ENCODE measurements at regions not wholly inside any gene's neighbourhood (a gene's known extent, or its start where the extent isn't known, plus 50 kb on each side); places are given as distances from the start of the nearest gene placed in this dataset.

DNA sequence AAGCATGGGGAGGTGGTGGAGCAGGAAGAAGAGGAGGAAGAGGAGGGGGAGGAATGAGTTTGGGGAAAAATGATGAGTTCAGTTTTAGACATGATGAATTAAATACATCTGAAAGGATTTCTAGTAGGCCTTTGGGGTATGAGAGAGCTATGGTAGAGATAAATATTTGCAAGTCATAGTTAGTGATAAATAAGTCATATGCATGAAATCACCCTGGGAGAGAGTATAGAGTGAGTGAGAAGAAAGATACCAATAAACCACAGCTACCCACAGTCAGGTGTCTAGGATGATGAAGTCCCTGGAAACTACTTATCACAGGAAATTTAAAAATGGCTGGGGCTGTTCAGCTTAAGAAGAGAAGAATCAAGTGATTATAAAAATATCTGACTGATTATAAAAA, 240.5 kb downstream of the RDH14 start:
- no peak for DNase-seq
- H3K27me3 ChIP-seq, result no peaks in the 10 kb centered on the region
- no peaks in the 10 kb centered on the region for H3K36me3 ChIP-seq

DNA sequence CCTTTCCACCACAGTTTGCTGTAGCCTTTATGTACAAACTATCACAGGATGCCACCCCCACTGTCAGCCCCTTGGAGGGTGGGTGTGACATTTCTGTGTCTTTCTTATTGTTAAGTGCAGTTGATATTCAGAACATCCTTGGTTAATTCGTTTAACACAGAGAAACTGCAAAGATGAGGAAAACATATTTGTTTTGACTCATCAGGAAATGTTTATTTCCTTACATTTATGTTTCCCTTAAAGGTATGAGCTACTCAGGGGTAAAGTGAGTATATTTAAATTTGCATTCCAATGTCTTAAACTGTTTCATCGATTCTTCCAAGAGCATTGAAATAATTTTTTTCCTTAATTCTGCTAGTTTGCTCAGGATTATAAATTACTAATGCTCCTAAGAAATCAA, 243.4 kb downstream of the RDH14 start:
- H3K9me3 ChIP-seq, result no peaks in the 10 kb centered on the region
- no peak overlapping the region for H3K4me3 ChIP-seq
- H3K27ac ChIP-seq, result no peak overlapping the region
- DNase-seq, result no peak
- H3K36me3 ChIP-seq, result no peaks in the 10 kb centered on the region
- TF ChIP-seq, protein P1, sequence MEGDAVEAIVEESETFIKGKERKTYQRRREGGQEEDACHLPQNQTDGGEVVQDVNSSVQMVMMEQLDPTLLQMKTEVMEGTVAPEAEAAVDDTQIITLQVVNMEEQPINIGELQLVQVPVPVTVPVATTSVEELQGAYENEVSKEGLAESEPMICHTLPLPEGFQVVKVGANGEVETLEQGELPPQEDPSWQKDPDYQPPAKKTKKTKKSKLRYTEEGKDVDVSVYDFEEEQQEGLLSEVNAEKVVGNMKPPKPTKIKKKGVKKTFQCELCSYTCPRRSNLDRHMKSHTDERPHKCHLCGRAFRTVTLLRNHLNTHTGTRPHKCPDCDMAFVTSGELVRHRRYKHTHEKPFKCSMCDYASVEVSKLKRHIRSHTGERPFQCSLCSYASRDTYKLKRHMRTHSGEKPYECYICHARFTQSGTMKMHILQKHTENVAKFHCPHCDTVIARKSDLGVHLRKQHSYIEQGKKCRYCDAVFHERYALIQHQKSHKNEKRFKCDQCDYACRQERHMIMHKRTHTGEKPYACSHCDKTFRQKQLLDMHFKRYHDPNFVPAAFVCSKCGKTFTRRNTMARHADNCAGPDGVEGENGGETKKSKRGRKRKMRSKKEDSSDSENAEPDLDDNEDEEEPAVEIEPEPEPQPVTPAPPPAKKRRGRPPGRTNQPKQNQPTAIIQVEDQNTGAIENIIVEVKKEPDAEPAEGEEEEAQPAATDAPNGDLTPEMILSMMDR (IDR thresholded peaks at IDR 0.05), result no peak
- no peak for TF ChIP-seq POLR2A (IDR thresholded peaks at IDR 0.05)
- H3K27me3 ChIP-seq, result no peaks in the 10 kb centered on the region
- H3K4me1 ChIP-seq, result no peaks in the 10 kb centered on the region

More for the DNA sequence above, 240.5 kb downstream of the RDH14 start:
- Histone ChIP-seq H3K4me1 (no peaks in the 10 kb centered on the region), H3K27ac (no peak overlapping the region), H3K9me3 (no peaks in the 10 kb centered on the region), H3K4me3 (no peak overlapping the region)
- TF ChIP-seq, protein P1 (IDR thresholded peaks at IDR 0.05), result no peak
- no peak for TF ChIP-seq POLR2A (IDR thresholded peaks at IDR 0.05)

DNA sequence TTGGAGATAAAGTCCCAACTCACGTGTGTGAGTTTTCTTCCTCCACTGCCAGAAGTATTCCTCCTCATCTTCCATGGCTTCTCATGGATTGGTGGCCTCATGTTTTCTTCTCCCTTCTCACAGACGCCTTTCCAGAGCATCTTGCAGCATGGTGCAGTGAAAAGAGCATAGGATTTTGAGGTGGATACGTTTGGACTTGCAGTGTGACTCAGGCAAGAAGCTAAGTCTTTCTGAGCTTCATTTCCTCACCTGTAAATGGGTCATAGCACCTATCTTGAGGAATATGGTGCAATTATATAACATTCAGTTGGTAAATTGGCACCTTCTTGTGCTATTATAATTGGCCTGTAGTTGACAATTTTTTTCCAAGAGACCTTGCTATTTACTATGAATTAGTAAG, 247.6 kb downstream of the RDH14 start:
- no peaks in the 10 kb centered on the region for H3K9me3 ChIP-seq
- H3K27ac ChIP-seq, result no peak overlapping the region
- TF ChIP-seq, protein P1 (IDR thresholded peaks at IDR 0.05), result no peak
- TF ChIP-seq POLR2A (IDR thresholded peaks at IDR 0.05), result no peak
- H3K36me3 ChIP-seq, result no peaks in the 10 kb centered on the region
- no peaks in the 10 kb centered on the region for H3K27me3 ChIP-seq
- no peaks in the 10 kb centered on the region for H3K4me1 ChIP-seq
- H3K4me3 ChIP-seq, result no peak overlapping the region
- DNase-seq, result no peak

DNA sequence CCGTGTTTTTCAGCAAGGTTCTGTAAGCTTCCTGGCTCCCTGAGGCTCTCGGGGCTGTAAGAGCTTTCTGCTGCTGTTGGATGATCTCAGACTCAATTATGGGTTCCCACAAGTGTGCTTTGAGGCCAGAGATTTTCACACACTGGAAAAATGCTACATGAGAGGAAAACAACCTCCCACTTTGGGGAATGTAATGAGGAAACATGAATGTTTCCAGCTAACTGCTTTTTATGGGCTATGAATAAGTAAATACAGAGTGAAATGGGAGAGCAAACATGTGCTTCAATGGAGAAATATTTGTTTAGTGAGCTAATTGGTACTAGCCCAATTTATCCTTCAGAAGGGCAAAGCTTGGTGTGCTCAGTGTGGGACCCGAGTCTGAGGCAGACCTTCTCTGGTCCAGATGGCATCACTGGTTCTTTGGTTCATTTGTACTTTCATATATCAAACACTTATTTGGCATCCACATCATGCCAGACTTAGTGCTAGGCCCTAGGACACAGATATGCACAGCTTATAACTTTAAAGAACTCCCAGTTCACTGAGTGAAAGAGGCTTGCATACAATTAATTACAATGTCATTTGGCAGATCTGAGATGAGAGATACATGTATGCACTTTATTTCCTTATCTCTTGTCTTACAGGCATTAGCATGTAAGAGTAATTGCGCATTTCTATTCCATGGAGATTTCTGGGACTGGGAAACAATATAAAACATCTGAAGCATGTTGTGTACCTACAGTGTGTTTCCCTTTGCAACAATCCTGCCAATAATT, 248.8 kb downstream of the RDH14 start:
- H3K36me3 ChIP-seq, result no peaks in the 10 kb centered on the region
- H3K27ac ChIP-seq, result peak overlapping the region in 1 of 4 donors; percentile 8
- no peak for DNase-seq
- TF ChIP-seq POLR2A (IDR thresholded peaks at IDR 0.05), result no peak
- TF ChIP-seq, protein P1 (IDR thresholded peaks at IDR 0.05), result no peak
- no peaks in the 10 kb centered on the region for H3K9me3 ChIP-seq
- H3K4me3 ChIP-seq, result no peak overlapping the region
- H3K4me1 ChIP-seq, result no peaks in the 10 kb centered on the region
- H3K27me3 ChIP-seq, result no peaks in the 10 kb centered on the region

DNA sequence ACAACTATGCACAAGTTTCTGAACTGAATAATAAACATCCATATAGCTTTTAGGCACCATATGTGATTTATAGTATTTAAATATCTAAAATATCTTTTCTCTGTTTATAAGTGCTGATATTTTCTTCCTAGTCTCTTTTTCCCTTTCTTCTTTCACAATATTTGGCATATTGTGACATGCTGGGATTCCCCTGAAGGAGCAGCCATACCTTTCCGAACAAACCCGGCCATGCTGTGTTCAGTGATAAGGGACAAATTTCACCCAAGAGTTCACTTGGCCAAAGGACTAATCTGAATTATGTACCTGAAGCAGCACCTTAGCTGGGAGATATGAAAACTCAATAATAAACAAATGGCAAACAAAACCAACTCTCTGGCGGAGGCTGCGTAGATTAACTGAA, 250.8 kb downstream of the RDH14 start:
- Histone ChIP-seq H3K9me3 (no peaks in the 10 kb centered on the region), H3K4me3 (no peak overlapping the region), H3K36me3 (no peaks in the 10 kb centered on the region), H3K27me3 (no peaks in the 10 kb centered on the region), H3K4me1 (no peaks in the 10 kb centered on the region), H3K27ac (no peak overlapping the region)
- no peak for DNase-seq
- no peak for TF ChIP-seq POLR2A (IDR thresholded peaks at IDR 0.05)
- TF ChIP-seq, protein P1 (IDR thresholded peaks at IDR 0.05), result no peak
